ENCODE measurements at regions not wholly inside any gene's neighbourhood (a gene's known extent, or its start where the extent isn't known, plus 50 kb on each side); places are given as distances from the start of the nearest gene placed in this dataset.

DNA sequence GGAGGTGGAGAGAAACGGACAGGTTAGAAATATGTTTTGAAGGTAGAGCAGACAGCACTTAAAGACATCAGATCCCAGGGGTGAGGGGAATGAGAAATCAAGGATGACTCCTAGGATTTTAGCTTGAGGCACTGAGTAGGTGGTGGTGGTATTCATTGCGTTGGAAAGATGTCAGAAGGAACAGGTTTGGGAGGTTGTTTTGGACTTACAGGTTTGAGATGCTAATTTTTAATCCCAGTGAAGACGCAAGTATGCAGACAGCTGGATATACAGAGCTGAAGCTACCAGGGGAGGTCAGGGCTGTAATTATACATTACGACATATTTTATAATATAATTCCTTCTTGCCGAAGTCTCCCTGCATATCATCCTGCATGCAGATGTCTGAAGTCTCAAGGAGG lies 433.3 kb downstream of the XYLT1 start:
- no peak for TF ChIP-seq EZH2 (IDR thresholded peaks at IDR 0.05)
- TF ChIP-seq, protein P1, sequence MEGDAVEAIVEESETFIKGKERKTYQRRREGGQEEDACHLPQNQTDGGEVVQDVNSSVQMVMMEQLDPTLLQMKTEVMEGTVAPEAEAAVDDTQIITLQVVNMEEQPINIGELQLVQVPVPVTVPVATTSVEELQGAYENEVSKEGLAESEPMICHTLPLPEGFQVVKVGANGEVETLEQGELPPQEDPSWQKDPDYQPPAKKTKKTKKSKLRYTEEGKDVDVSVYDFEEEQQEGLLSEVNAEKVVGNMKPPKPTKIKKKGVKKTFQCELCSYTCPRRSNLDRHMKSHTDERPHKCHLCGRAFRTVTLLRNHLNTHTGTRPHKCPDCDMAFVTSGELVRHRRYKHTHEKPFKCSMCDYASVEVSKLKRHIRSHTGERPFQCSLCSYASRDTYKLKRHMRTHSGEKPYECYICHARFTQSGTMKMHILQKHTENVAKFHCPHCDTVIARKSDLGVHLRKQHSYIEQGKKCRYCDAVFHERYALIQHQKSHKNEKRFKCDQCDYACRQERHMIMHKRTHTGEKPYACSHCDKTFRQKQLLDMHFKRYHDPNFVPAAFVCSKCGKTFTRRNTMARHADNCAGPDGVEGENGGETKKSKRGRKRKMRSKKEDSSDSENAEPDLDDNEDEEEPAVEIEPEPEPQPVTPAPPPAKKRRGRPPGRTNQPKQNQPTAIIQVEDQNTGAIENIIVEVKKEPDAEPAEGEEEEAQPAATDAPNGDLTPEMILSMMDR (IDR thresholded peaks at IDR 0.05), result no peak
- TF ChIP-seq EZH2phosphoT487 (IDR thresholded peaks at IDR 0.05), result no peak

Measured in neural progenitor cell (in vitro differentiated cells).